Endometrial microvascular endothelial cells (primary cell): ENCODE measurements at regions not wholly inside any gene's neighbourhood (a gene's known extent, or its start where the extent isn't known, plus 50 kb on each side); places are given as distances from the start of the nearest gene placed in this dataset.

Experiments used
- in situ Hi-C: cut with HindIII; loops from 2 replicates; pipeline ENCODE4 v1.10.0; 2017; ENCODE audit warnings: low sequenced_read_pairs, low pct_unique_long_range_greater_than_20kb; ENCODE audit errors: inconsistent ontology term

GRCh38 chr3:150210461-150211110, 197.5 kb upstream of the TSC22D2 start:
- in situ Hi-C loops = no loop called here

GRCh38 chr3:150203273-150203672, 204.8 kb upstream of the TSC22D2 start:
- in situ Hi-C loops = no loop called here

GRCh38 chr3:150202711-150203110, 205.4 kb upstream of the TSC22D2 start:
- in situ Hi-C loops = no loop called here

GRCh38 chr3:150194957-150195356, 213.1 kb upstream of the TSC22D2 start:
- in situ Hi-C loops = no loop called here

- in situ Hi-C loops = no loop called here
Observed at GRCh38 chr3:150194513-150194912, 213.6 kb upstream of the TSC22D2 start.

- in situ Hi-C loops = no loop called here
Observed at GRCh38 chr3:150184426-150185071, 213.9 kb upstream of the PFN2 start.

- in situ Hi-C loops = no loop called here
Observed at GRCh38 chr3:150183678-150184425, 213.2 kb upstream of the PFN2 start.

GRCh38 chr3:150180334-150180733, 209.6 kb upstream of the PFN2 start:
- in situ Hi-C loops = no loop called here

GRCh38 chr3:150179330-150179729, 208.6 kb upstream of the PFN2 start:
- in situ Hi-C loops = no loop called here

- in situ Hi-C loops = no loop called here
Observed at GRCh38 chr3:150177673-150178381, 207.1 kb upstream of the PFN2 start.

- in situ Hi-C loops = no loop called here
Observed at GRCh38 chr3:150174179-150174578, 203.5 kb upstream of the PFN2 start.

- in situ Hi-C loops = no loop called here
Observed at GRCh38 chr3:150172356-150172755, 201.7 kb upstream of the PFN2 start.

- in situ Hi-C loops = no loop called here
Observed at GRCh38 chr3:150170852-150171520, 200.3 kb upstream of the PFN2 start.

- in situ Hi-C loops = no loop called here
Observed at GRCh38 chr3:150169330-150169940, 198.7 kb upstream of the PFN2 start.

GRCh38 chr3:150168698-150169097, 198.0 kb upstream of the PFN2 start:
- in situ Hi-C loops = no loop called here

GRCh38 chr3:150165396-150166094, 194.8 kb upstream of the PFN2 start:
- in situ Hi-C loops = no loop called here

GRCh38 chr3:150161011-150161410, 190.3 kb upstream of the PFN2 start:
- in situ Hi-C loops = no loop called here
